ENCODE measurements at regions not wholly inside any gene's neighbourhood (a gene's known extent, or its start where the extent isn't known, plus 50 kb on each side); places are given as distances from the start of the nearest gene placed in this dataset.

DNA sequence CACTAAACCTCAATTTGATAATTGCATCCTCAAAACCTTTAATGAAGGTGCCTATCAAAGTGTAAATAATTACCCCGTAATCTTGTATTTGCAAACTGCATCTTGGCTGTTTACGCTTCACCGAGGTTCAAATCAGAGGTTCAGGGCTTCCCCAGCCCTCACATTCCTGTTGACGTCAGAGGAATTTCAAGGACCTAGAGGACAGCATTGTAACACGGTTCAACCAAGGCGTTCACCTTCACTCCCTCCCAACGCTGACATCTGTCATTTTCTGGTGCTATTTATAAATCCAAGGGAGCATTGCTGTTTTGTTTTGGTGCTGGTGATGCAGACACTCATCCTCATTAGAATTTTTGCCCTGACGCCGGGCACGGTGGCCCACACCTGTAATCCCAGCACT, 691.6 kb upstream of the RBFOX1 start:
- TF ChIP-seq POLR2A (IDR thresholded peaks at IDR 0.05), result no peak
- TF ChIP-seq POLR2AphosphoS5 (IDR thresholded peaks at IDR 0.05), result no peak

Data from breast epithelium (tissue), 3 donors.